Stomach (tissue), 8 donors: ENCODE measurements at regions not wholly inside any gene's neighbourhood (a gene's known extent, or its start where the extent isn't known, plus 50 kb on each side); places are given as distances from the start of the nearest gene placed in this dataset.

ENCODE experiments used
- DNase-seq, 2 donors: peaks; one replicate each; pipeline versions ENCODE4 v3.0.0 to v3.0.0-alpha.2; 2013 to 2019
- H3K27ac ChIP-seq, 5 donors: fragments of 200-600 bp in 4 of 5; sonication (generic) in 4 of 5; one replicate each; pipeline ENCODE4 v1.5.1; 2013 to 2019; ENCODE audit warnings: mild to moderate bottlenecking in 1 of 5, moderate library complexity in 1 of 5
- H3K27me3 ChIP-seq, 3 donors: fragments of 200-600 bp; sonication (generic); one replicate each; pipeline ENCODE4 v1.5.1; 2017 to 2019; ENCODE audit warnings: mixed run types in 1 of 3
- H3K36me3 ChIP-seq, 4 donors: fragments of 200-600 bp; sonication (generic); 1 replicate in 3 of 4; 2 replicates in 1 of 4; pipeline ENCODE4 v1.5.1; 2016 to 2019
- H3K4me1 ChIP-seq, 4 donors: fragments of 200-600 bp; sonication (generic); one replicate each; pipeline ENCODE4 v1.5.1; 2016 to 2019
- H3K4me3 ChIP-seq, 4 donors: fragments of 200-600 bp; sonication (generic) in 3 of 4; one replicate each; pipeline ENCODE4 v1.5.1; 2016 to 2019; ENCODE audit warnings: mild to moderate bottlenecking in 1 of 4
- H3K9me3 ChIP-seq, 4 donors: fragments of 200-600 bp; sonication (generic); one replicate each; pipeline ENCODE4 v1.5.1; 2016 to 2019
- EP300 ChIP-seq: sonication (generic); formaldehyde crosslinking; IDR thresholded peaks from one replicate; pipeline ENCODE4 v1.6.1; 2017; ENCODE audit warnings: antibody characterized with exemption
- POLR2A ChIP-seq, 4 donors: fragments of 450-650 bp; IDR thresholded peaks; one replicate each; pipeline ENCODE4 v1.6.1; 2016; ENCODE audit warnings: antibody characterized with exemption in 4 of 4, control low read depth in 2 of 4, mild to moderate bottlenecking in 1 of 4, moderate library complexity in 1 of 4
- POLR2AphosphoS5 ChIP-seq, 3 donors: sonication (generic); formaldehyde crosslinking; IDR thresholded peaks; one replicate each; pipeline ENCODE4 v1.6.1; 2016; ENCODE audit warnings: antibody characterized with exemption in 3 of 3
- WGBS, 5 donors: extraction: QIAGEN DNeasy Blood & Tissue Kit in 3 of 5; methylation state at CpG; one replicate each; pipeline versions ENCODE4 v1.1.5 to v1.1.7; 2013 to 2018; 5-methylcytosine and 5-hydroxymethylcytosine counted together
- intact Hi-C: fragments of 100-400 bp; cut with DNase I; formaldehyde crosslinking; loops from one replicate; pipeline ENCODE4 v1.15.1; 2023; ENCODE audit warnings: low total_unique reads
- TF ChIP-seq, protein P1 (sequence below), 7 experiments: fragments of 450-650 bp in 4 of 7; fragments of 200-600 bp in 3 of 7; sonication (generic) in 3 of 7; IDR thresholded peaks; one replicate each; pipeline ENCODE4 v1.5.1; 2016 to 2019; ENCODE audit warnings: antibody characterized with exemption in 7 of 7, control low read depth in 2 of 7, mild to moderate bottlenecking in 1 of 7
- donor health status: healthy with polysubstance abuse.
- donor health status: Bipolar disorder and iron deficiency.
- donor health status: healthy.

DNA sequence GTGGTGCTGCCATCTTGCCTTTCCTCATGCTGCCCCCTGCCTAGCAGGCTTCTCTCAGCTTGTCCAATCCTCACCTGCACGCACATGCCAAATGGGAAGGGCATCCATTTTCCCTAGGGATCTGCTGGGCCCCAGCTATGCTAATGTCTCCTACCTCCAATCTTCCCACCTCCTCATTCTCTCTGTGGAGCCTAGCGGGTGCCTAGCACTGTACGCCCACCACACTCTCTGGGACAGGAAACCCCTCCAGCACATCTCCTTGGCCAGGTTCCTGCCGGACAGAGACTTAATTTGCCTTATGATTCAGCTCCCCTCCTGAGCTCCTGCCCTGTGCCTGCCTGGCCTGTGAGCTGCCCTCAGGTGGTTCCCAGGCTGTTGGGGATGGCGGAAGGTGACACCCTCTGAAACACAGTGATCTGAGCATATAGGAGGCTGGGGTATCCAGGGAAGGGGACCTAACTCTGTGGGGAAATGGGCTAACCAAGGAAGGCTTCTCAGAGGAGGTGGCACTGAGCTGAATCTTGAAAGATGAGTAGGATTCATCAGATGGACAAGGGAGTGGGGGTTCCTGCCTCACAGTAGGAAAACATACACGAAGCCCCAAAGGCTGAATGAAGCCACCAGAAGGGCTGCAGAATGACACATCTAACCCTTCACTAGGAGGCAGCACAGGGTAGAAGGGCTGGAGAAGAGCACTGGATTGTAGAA is 79.2 kb upstream of the WNT11 start:
- 89 to 94% (median 93%) methylated on average over 6 of the region's 6 CpGs for WGBS, 5 donors

DNA sequence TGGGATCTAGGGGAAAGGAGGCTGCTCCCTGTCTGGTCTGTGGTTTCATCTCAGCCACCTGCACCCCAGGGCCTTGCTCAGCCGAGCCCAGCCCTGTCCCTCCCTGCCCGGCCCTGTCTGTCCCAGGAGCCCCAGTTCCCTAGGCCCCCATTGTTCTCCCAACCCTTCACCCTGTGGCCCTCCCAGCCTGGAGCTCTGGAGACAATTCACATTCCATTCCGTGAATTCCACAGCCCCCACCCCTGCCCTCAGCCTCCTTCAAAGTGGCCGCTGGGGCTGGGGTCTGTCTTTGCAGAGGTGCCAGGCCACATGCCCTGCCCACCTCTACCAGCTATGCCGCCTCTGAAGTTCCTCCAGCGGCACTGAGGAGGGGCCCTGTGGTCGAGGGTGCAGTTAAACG is 77.9 kb upstream of the WNT11 start:
- no peak for DNase-seq
- Histone ChIP-seq H3K27ac (no peak overlapping the region), H3K4me3 (no peak overlapping the region), H3K36me3 (no peaks in the 10 kb centered on the region), H3K4me1 (no peaks in the 10 kb centered on the region), H3K9me3 (no peaks in the 10 kb centered on the region), H3K27me3 (no peaks in the 10 kb centered on the region)
- intact Hi-C loops, result no loop called here
- no peak for TF ChIP-seq EP300
- TF ChIP-seq POLR2AphosphoS5 (IDR thresholded peaks at IDR 0.05), result no peak
- no peak for TF ChIP-seq POLR2A (IDR thresholded peaks at IDR 0.05)
- TF ChIP-seq, protein P1, sequence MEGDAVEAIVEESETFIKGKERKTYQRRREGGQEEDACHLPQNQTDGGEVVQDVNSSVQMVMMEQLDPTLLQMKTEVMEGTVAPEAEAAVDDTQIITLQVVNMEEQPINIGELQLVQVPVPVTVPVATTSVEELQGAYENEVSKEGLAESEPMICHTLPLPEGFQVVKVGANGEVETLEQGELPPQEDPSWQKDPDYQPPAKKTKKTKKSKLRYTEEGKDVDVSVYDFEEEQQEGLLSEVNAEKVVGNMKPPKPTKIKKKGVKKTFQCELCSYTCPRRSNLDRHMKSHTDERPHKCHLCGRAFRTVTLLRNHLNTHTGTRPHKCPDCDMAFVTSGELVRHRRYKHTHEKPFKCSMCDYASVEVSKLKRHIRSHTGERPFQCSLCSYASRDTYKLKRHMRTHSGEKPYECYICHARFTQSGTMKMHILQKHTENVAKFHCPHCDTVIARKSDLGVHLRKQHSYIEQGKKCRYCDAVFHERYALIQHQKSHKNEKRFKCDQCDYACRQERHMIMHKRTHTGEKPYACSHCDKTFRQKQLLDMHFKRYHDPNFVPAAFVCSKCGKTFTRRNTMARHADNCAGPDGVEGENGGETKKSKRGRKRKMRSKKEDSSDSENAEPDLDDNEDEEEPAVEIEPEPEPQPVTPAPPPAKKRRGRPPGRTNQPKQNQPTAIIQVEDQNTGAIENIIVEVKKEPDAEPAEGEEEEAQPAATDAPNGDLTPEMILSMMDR (IDR thresholded peaks at IDR 0.05), result no peak
- WGBS, 5 donors, result 74 to 87% (median 77%) methylated on average over 6 to 8 of the region's 8 CpGs

More for the DNA sequence above, 79.2 kb upstream of the WNT11 start:
- H3K27me3 ChIP-seq, result no peaks in the 10 kb centered on the region
- TF ChIP-seq POLR2AphosphoS5 (IDR thresholded peaks at IDR 0.05) (no peak), POLR2A (IDR thresholded peaks at IDR 0.05) (no peak), EP300 (no peak)
- TF ChIP-seq, protein P1 (IDR thresholded peaks at IDR 0.05), result no peak
- intact Hi-C loops, result no loop called here
- H3K9me3 ChIP-seq, result no peaks in the 10 kb centered on the region
- H3K36me3 ChIP-seq, result no peaks in the 10 kb centered on the region
- no peak for DNase-seq
- H3K27ac ChIP-seq, result no peak overlapping the region
- H3K4me1 ChIP-seq, result no peaks in the 10 kb centered on the region
- no peak overlapping the region for H3K4me3 ChIP-seq

DNA sequence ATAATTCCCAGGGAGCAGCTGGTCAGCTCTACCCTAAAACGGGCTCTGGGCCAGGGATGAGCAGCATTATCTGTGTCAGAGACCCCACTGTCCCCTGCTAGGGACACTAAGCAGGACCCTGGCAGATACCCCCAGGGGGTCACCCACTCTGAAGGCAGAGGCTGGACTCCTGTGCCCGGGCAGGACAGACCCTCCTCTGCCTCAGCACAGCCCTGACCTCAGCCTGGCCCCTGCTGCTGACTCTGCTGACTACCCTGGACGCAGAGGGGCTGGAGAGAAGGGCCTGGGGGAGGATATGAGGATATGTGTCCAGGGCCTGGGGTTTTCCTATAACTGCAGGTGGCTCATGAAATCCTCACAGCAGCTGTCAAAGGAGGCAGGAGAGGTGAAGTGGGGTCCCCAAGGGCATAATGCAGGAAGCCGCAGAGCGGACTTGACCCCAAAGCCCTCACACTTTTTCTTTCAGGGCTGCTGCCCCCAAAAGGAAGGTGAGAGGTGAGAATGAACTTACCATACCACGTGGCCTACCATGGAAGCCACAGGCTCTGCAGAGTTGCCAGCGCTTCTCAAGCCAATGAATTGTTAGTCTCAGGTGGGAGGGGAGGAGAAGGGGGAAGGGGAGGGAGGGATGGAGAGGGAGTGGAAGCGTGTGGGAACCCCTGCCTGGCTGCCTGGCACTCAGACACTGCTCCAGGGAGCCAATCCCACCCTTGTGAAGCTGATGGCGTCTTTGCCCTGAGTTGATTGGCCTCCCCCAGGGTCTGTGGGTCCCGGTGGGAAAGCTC is 76.7 kb upstream of the WNT11 start:
- Histone ChIP-seq H3K27me3 (no peaks in the 10 kb centered on the region), H3K4me3 (no peak overlapping the region), H3K9me3 (no peaks in the 10 kb centered on the region), H3K27ac (no peak overlapping the region), H3K36me3 (no peaks in the 10 kb centered on the region), H3K4me1 (no peaks in the 10 kb centered on the region)
- WGBS, 5 donors, result 70 to 78% (median 72%) methylated on average over 9 to 10 of the region's 10 CpGs
- no peak for TF ChIP-seq POLR2AphosphoS5 (IDR thresholded peaks at IDR 0.05)
- TF ChIP-seq EP300, result no peak
- TF ChIP-seq, protein P1 (IDR thresholded peaks at IDR 0.05), result no peak
- no peak for TF ChIP-seq POLR2A (IDR thresholded peaks at IDR 0.05)
- intact Hi-C loops, result no loop called here
- no peak for DNase-seq

DNA sequence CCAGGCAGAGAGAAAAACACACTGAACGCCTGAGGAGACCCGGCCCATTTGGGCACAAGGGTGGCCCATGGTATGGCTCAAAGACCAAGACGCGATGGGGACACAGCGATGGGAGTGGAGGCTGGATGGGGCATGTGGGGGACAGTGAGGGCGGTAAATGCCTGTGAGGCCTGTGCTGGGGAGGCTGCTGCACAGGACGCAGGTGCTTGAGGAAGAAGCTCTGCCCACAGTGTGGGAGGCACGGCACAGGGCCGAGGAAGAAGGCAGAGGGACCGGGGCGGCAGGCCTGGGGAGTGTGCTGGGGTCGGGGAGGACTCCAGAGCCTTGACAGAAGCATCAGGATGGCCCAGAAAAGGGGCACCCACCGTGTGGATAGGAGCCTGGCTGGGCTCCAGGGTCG is 75.9 kb upstream of the WNT11 start:
- DNase-seq, result no peak
- Histone ChIP-seq H3K9me3 (no peaks in the 10 kb centered on the region), H3K4me3 (no peak overlapping the region), H3K27ac (no peak overlapping the region), H3K4me1 (no peaks in the 10 kb centered on the region), H3K27me3 (no peaks in the 10 kb centered on the region), H3K36me3 (no peaks in the 10 kb centered on the region)
- 81 to 89% (median 86%) methylated on average over 14 of the region's 14 CpGs for WGBS, 5 donors
- no peak for TF ChIP-seq POLR2AphosphoS5 (IDR thresholded peaks at IDR 0.05)
- TF ChIP-seq POLR2A (IDR thresholded peaks at IDR 0.05), result no peak
- intact Hi-C loops, result no loop called here

DNA sequence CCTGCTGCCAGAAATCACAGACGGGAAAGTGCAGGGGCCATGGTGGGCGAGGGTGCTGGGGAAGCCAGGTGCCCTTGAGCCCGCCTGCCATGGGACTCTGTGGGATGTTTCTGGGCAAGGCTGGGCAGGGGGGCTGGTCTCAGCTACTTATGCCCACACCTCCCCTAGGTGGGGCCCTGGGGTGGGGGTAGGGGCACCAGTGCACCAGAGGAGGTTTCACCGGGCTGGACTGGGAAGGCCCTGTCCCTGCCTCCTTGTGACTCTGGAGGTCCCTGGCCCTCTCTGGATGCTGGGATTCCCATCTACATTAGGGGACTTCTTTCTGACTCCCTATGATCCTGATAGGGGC is 75.2 kb upstream of the WNT11 start:
- H3K36me3 ChIP-seq, result no peaks in the 10 kb centered on the region
- H3K4me3 ChIP-seq, result no peak overlapping the region
- DNase-seq, result no peak
- WGBS, 5 donors, result 79 to 87% (median 81%) methylated on average over 3 to 4 of the region's 4 CpGs
- H3K4me1 ChIP-seq, result no peaks in the 10 kb centered on the region
- no peaks in the 10 kb centered on the region for H3K9me3 ChIP-seq
- TF ChIP-seq, protein P1 (IDR thresholded peaks at IDR 0.05), result no peak
- TF ChIP-seq EP300, result no peak
- no peak for TF ChIP-seq POLR2AphosphoS5 (IDR thresholded peaks at IDR 0.05)
- no peak for TF ChIP-seq POLR2A (IDR thresholded peaks at IDR 0.05)
- no peaks in the 10 kb centered on the region for H3K27me3 ChIP-seq
- H3K27ac ChIP-seq, result no peak overlapping the region
- intact Hi-C loops, result no loop called here
